Activated B cell treated with CpG ODN at 0.5 μM for 24 hours (primary cell): ENCODE measurements at regions not wholly inside any gene's neighbourhood (a gene's known extent, or its start where the extent isn't known, plus 50 kb on each side); places are given as distances from the start of the nearest gene placed in this dataset.

Experiments used
- ATAC-seq: fragments of 200-7000 bp; cut with Tn5 transposase; one replicate; pipeline ENCODE4 v1.10.0; 2021; ENCODE audit warnings: low read depth, mild to moderate bottlenecking, moderate library complexity
- CTCF ChIA-PET: fragments of 350-600 bp; sonication (Branson Sonifier 250); formaldehyde crosslinking; loops from one replicate; lab custom pipeline; 2021; ENCODE audit warnings: antibody characterized with exemption; lab: Charles Lee
- POLR2A ChIA-PET: fragments of 350-600 bp; sonication (Branson Sonifier 250); formaldehyde crosslinking; loops from one replicate; lab custom pipeline; 2021; ENCODE audit warnings: antibody characterized with exemption; lab: Charles Lee
- DNase-seq: peaks from one replicate; pipeline ENCODE4 v3.0.0; 2022
- H3K27ac Mint-ChIP-seq: one replicate; pipeline ENCODE4 v1.8.0; 2020; ENCODE audit warnings: mixed read lengths
- H3K27me3 Mint-ChIP-seq: one replicate; pipeline ENCODE4 v1.8.0; 2021; ENCODE audit warnings: mixed read lengths
- H3K36me3 Mint-ChIP-seq: one replicate; pipeline ENCODE4 v1.8.0; 2021; ENCODE audit warnings: low read depth, mixed read lengths
- H3K4me1 Mint-ChIP-seq: one replicate; pipeline ENCODE4 v1.8.0; 2021; ENCODE audit warnings: mixed read lengths
- H3K4me3 Mint-ChIP-seq: one replicate; pipeline ENCODE4 v1.8.0; 2020; ENCODE audit warnings: mild to moderate bottlenecking, mixed read lengths
- H3K9me3 Mint-ChIP-seq: one replicate; pipeline ENCODE4 v1.8.0; 2020; ENCODE audit warnings: mixed read lengths
- intact Hi-C: fragments of 100-400 bp; cut with micrococcal nuclease; formaldehyde crosslinking; loops from one replicate; pipeline ENCODE4 v1.15.1; 2024
- TF ChIP-seq, protein P1 (sequence below): fragments of 200-600 bp; IDR thresholded peaks from one replicate; pipeline ENCODE4 v1.8.0; 2022; ENCODE audit warnings: antibody characterized with exemption, mild to moderate bottlenecking

DNA sequence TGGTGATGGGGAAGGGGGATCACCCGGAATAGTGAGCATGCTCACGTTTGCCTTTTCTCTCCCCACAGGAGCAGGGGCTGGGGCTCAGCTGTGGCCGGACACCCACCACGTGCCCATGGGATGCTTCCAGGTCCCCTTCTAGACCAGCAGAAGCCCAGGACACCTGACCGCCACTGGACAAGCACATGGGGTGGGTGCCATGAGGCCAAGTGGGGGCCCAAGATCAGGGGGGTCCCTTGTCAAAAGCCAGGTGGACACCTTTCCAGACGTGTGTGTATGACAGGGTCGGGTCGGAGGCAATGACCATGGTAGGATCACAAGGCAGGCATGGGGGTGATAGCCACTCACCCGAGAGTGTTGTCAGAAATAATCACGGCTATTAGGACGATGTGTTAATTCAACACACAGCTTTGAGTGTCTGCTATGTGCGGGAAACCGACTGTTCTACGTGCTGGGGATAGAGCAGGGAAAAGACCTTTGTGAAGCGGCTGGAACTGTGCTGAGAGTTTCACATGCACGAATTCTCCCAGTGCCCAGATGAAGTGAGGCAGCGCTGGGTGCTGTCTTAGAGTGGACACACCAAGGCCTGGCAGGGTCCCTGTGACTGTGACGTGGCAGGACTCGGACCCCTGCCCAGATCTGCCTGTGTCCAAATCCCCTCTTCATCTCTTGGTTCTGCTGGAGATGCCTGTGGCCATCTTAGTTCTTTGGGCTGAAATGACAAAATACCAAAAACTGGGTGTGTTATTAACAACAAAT lies 244.7 kb downstream of the NDUFA10 start:
- intact Hi-C loops, result no loop called here
- Mint-ChIP-seq H3K4me3 (no peak overlapping the region), H3K27me3 (peaks cover 10% of the 10 kb centered on the region), H3K36me3 (no peaks in the 10 kb centered on the region), H3K9me3 (peaks cover 10% of the 10 kb centered on the region), H3K4me1 (peaks cover 2% of the 10 kb centered on the region), H3K27ac (no peak overlapping the region)
- DNase-seq (no peak), ATAC-seq (no peak)
- ChIA-PET CTCF (no interaction called here), POLR2A (no interaction called here)
- TF ChIP-seq, protein P1, sequence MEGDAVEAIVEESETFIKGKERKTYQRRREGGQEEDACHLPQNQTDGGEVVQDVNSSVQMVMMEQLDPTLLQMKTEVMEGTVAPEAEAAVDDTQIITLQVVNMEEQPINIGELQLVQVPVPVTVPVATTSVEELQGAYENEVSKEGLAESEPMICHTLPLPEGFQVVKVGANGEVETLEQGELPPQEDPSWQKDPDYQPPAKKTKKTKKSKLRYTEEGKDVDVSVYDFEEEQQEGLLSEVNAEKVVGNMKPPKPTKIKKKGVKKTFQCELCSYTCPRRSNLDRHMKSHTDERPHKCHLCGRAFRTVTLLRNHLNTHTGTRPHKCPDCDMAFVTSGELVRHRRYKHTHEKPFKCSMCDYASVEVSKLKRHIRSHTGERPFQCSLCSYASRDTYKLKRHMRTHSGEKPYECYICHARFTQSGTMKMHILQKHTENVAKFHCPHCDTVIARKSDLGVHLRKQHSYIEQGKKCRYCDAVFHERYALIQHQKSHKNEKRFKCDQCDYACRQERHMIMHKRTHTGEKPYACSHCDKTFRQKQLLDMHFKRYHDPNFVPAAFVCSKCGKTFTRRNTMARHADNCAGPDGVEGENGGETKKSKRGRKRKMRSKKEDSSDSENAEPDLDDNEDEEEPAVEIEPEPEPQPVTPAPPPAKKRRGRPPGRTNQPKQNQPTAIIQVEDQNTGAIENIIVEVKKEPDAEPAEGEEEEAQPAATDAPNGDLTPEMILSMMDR, result no peak

DNA sequence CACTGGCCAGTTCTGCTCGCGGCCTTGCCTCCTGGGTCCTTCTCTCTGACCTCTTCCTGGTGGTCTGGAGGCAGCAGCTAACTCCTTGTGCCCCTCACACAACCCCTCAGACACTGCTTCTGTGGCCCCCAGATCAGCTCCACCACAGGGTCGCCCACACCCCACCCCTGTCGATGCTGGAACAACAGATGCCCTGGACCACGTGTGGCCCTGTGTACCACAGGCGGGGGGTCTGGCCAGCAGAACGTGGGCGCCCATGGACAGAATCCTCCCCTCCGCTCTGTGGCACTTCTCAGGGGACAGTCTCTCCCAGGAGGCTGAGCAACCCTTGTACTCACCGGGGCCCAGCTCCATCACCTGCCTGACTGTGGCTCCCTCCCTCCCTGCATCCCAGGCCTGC lies 245.6 kb downstream of the NDUFA10 start:
- DNase-seq (no peak), ATAC-seq (no peak)
- H3K27ac Mint-ChIP-seq, result no peak overlapping the region
- intact Hi-C loops, result no loop called here
- peaks cover 5% of the 10 kb centered on the region for H3K9me3 Mint-ChIP-seq
- POLR2A ChIA-PET, result interaction anchor here (0.6 kb wide), 1 partner anchor 100 kb away, joined by 8 read pairs; no protein-coding TSS in a partner anchor
- peaks cover 15% of the 10 kb centered on the region for H3K27me3 Mint-ChIP-seq
- H3K36me3 Mint-ChIP-seq, result no peaks in the 10 kb centered on the region
- CTCF ChIA-PET, result no interaction called here
- peaks cover 4% of the 10 kb centered on the region for H3K4me1 Mint-ChIP-seq
- TF ChIP-seq, protein P1, result no peak
- no peak overlapping the region for H3K4me3 Mint-ChIP-seq

DNA sequence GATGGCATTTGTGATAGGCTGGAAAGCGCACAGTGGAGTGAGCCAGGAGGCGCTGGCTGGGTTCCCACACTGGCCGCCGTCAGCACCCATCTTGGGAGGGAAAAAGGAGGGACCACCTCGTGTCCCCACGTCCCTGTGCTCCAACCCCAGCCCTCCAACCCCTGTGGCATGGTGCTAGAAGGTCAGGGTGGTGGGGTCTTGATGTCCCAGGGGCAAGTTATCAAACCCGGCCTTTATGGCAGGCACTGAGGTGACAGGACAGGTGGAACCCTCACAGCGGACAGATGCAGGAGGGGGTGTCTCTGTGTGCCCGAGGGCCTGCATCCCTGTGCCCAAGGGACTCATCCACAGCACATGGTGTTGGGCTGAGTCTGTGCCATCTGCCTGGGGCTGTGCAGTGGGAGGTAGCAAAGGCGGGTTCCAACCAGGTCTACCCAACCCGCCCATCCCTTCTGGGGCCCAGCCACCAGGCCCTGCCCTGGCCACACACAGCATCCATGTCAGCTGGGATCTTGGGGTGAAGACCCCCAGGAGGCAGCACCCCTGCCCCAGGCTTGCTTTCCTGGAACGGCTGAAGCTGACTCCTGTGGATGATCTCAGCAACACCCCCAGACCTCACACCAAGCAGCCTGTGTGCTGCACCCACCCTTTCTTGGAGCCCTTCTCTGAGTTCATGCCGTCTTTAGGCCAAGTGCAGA lies 246.1 kb downstream of the NDUFA10 start:
- Mint-ChIP-seq H3K36me3 (no peaks in the 10 kb centered on the region), H3K27ac (no peak overlapping the region), H3K4me3 (no peak overlapping the region), H3K4me1 (peaks cover 4% of the 10 kb centered on the region), H3K27me3 (peaks cover 13% of the 10 kb centered on the region), H3K9me3 (peaks cover 5% of the 10 kb centered on the region)
- TF ChIP-seq, protein P1, result no peak
- ChIA-PET CTCF (no interaction called here), POLR2A (interaction anchor here (0.6 kb wide), 1 partner anchor 100 kb away, joined by 8 read pairs; no protein-coding TSS in a partner anchor)
- intact Hi-C loops, result no loop called here
- no peak for DNase-seq
- ATAC-seq, result no peak

DNA sequence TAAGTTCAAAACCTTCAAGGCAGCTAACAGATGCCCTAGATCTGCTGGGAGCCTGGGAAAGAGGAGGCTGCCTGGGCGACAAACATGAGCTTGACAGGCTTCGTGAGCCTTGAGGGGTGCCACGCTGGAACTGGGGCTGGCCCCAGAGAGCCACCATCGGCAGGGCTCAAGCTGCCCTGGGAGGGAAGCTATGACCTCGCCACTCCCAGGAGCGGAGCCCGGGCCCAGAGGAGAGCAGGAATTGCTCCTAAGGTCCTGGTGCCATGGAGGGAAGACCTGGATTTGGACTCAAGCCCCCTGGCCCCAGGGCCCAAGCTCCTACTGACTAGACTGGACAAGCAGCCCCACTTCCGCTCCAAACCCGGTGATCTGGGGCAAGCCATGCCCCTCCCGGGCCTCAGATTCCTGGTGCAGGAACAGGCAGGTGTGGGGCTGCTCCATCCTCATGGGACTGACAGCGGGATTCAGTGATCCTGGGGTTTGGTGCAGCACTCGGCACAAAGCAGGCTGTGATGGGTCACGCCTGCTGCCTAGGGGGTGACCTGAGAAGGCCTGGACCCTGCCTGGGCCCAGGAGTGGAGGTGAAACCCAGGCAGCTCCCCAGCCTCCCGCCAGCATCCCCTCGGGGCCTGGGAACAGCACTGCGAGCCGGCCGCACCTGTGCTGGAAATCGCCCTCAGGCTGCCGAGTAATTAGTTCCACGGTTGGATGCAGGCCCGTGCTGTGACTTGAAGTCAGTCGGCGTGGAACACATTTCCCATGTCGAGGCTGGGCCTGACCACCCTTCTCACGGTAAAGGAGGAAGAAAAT lies 246.9 kb downstream of the NDUFA10 start:
- TF ChIP-seq, protein P1, result no peak
- ATAC-seq, result no peak
- POLR2A ChIA-PET, result no interaction called here
- no peak for DNase-seq
- CTCF ChIA-PET, result no interaction called here
- peaks cover 12% of the 10 kb centered on the region for H3K27me3 Mint-ChIP-seq
- H3K4me3 Mint-ChIP-seq, result no peak overlapping the region
- H3K36me3 Mint-ChIP-seq, result no peaks in the 10 kb centered on the region
- no peak overlapping the region for H3K27ac Mint-ChIP-seq
- peaks cover 4% of the 10 kb centered on the region for H3K4me1 Mint-ChIP-seq
- intact Hi-C loops, result no loop called here
- peaks cover 5% of the 10 kb centered on the region for H3K9me3 Mint-ChIP-seq

DNA sequence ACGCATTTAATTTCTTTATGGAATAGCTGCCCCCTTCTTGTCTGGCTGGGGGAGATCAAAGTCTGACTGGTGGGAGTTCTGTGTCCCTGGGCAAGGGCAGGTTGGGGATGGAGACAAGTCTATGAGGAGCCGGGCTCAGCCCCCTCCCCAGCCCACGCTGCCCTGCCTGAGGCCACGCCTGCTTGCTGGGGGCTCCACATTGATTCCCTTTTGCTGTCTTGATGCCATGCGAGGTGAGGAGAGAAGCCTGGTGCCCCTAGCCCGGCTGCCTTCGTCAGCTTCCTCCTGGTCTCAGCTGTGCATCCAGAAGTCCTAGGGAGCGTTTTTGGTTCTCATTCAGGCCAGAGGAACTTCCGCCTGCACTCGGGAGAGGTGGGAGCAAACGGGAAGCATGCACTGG lies 247.9 kb downstream of the NDUFA10 start:
- intact Hi-C loops, result no loop called here
- Mint-ChIP-seq H3K36me3 (no peaks in the 10 kb centered on the region), H3K4me1 (peaks cover 4% of the 10 kb centered on the region), H3K27ac (no peak overlapping the region), H3K9me3 (peaks cover 7% of the 10 kb centered on the region), H3K4me3 (no peak overlapping the region), H3K27me3 (peaks cover 15% of the 10 kb centered on the region)
- ATAC-seq (no peak), DNase-seq (no peak)
- ChIA-PET POLR2A (no interaction called here), CTCF (no interaction called here)
- TF ChIP-seq, protein P1, result no peak
